NT2/D1 (cell line): ENCODE measurements at regions not wholly inside any gene's neighbourhood (a gene's known extent, or its start where the extent isn't known, plus 50 kb on each side); places are given as distances from the start of the nearest gene placed in this dataset.

Source experiments
- YY1 ChIP-seq: IDR thresholded peaks from 2 replicates; pipeline ENCODE4 v1.6.1; 2011; ENCODE audit not compliant: insufficient read length, insufficient read depth
- ZNF274 ChIP-seq: IDR thresholded peaks from 2 replicates; pipeline ENCODE4 v1.6.1; 2011; ENCODE audit warnings: mild to moderate bottlenecking, low read depth, low read length

- TF ChIP-seq ZNF274, result peak; percentile 52; the same call in 1 of the 2 replicates
- TF ChIP-seq YY1, result no peak
These were observed 382.6 kb upstream of the AKR1E2 start for GRCh38 chr10:4443419-4443818.
